Ovary (tissue), 3 donors: ENCODE measurements at regions not wholly inside any gene's neighbourhood (a gene's known extent, or its start where the extent isn't known, plus 50 kb on each side); places are given as distances from the start of the nearest gene placed in this dataset.

ENCODE experiments used
- CTCF ChIP-seq, 3 donors: fragments of 450-650 bp in 2 of 3; fragments of 200-600 bp in 1 of 3; IDR thresholded peaks; one replicate each; pipeline versions ENCODE4 v1.5.1 to v1.8.0; 2016 to 2022; ENCODE audit warnings: antibody characterized with exemption in 3 of 3, mild to moderate bottlenecking in 1 of 3
- EP300 ChIP-seq: sonication (generic); formaldehyde crosslinking; IDR thresholded peaks from one replicate; pipeline ENCODE4 v1.6.1; 2017; ENCODE audit warnings: antibody characterized with exemption
- donor health status: DM: no; HTN: no; CAD: no.

GRCh38 chr6:104633125-104633524 lies 226.6 kb downstream of the HACE1 start:
- TF ChIP-seq CTCF (IDR thresholded peaks at IDR 0.05) (no peak), EP300 (no peak)
